Activated T-cell treated with anti-CD3 and anti-CD28 coated beads for 48 hours (primary cell): ENCODE measurements at regions not wholly inside any gene's neighbourhood (a gene's known extent, or its start where the extent isn't known, plus 50 kb on each side); places are given as distances from the start of the nearest gene placed in this dataset.

Experiments used
- DNase-seq: peaks from one replicate; pipeline ENCODE4 v3.0.0-alpha.2; 2020; ENCODE audit warnings: low read depth

DNA sequence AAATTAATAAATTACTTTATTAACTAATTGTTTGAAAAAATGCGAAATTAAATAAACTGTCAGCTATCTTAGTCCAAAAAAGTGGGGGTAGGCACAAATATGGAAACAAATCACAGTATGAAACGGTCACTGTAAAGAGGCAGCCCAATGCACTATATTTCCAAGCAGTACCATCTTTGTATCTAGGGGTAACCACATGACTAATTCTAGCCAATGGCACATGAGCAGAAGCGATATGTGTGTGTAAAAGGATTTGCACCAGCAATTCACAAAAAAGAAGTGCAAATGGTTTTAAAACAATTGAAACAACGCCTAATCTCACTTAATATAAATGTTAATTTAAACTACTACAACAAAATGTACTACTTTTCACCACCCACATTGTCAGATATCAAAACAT lies 129.5 kb upstream of the PRNP start:
- no peak for DNase-seq

DNA sequence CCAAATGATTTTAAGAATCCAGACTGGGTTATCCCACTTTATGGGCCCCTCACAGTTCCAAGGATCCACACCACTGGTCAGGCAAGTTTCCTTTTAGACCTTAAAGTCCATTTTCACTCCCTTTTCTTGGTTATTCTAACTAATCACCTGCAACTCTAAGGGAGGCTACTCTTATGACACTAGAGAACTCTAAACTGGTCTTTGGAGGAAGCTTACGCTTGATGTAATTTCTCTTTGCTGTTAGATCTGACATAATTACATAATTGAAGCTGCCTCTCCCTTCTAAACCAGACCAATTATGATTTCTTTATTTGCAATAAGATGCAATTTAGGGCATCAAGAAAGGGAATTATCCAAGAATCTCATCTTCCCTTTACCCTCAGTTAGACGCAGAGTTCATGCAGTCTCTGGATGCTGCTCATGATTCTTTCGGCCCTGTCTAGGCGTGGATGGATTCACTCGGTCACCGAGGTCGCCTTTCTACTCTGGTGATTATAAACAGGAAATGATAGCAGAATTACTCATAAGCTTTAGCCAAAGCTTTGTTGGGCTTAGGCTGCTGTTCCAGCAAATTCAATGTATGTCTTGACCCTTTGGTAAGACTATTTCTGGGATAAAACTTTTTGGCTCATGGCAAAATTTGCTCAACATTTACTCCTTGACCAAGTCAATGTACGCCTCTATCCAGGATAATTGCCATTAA lies 130.9 kb upstream of the PRNP start:
- DNase-seq, result no peak

DNA sequence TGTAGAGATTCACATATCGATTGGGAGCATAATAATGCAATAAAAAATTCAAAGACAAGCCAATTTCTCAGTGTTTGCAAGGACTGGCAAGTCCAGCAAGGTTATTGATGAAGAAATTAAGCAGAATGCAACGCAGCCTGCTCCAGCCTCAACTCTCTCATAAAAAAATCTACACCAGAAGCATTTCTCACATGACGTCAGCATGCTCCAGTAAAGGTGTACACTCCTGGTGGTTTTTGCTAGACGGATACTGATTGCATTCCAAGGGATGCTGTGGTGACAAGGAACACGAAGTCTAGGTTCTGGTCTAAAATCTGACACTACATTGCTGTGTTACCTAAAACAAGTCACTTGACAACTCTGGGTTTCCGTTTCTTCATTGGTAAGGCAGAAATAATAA lies 131.9 kb upstream of the PRNP start:
- no peak for DNase-seq

DNA sequence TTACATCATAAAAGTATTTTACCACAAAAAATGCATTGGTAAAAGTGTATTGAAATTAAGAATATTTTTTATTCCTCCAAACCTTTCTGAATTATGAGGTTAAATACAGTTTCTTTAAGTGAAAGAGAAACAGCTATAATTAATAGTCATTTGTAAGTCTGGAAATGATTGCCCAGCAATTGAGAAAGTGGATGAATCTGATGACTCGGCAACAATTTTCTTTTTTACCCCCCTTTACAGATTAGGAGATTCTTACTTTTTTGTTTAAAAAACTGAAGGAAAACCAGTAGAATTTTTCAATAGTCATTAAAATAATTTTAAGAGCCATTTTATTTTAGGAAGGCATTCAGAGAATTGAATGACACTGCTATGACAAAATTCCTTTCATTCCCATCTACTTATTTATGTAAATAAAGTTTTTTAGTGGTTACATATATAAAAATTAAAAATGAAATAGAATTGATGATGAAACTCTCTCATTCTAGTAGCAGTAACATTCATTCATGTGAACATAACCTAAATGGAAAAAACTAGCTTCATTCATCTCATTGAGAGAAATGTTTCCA lies 134.1 kb upstream of the PRNP start:
- no peak for DNase-seq

DNA sequence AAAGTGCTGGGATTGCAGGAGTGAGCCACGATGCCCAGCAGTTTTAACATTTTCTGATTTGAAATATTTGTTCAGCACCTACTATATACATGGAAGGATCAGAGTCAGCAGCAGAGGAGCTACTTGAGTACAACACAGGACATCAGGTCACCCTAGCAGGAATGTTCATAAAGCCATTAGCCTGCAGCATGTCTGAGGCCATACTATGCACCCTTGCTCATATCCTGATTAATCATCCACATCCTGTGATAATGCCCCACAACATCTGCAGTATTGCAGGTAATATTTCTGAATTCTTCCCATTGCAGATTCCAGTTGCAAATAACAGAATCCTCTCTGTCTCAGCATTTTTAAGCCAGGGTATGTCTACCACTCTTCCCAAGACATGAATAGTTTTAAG lies 135.5 kb upstream of the PRNP start:
- DNase-seq, result no peak

DNA sequence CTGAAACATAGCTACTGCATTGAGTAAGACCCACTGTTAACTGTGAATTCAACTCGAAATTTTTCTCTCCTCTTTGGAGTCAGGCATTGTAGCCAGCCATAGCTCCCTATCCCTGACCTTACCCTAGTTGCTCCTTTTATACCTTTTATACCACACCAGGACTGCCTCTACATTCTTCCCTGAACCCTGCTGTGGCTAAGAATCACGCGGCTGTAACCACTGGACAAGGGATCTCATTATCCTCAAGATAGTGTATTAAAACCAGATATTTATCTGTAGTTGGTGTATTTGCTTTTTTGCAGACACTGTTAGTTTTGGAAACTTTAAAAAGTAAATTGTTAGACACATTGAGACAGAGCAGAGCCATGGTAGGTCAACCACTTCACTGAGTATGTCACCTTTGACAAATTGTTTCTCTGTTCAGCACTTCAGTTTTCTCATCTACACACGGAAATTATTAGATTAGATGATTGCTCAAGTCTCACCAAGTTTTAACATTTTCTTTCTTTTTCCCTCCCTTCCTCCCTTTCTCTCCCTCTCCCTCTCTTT lies 136.5 kb upstream of the PRNP start:
- DNase-seq, result no peak

DNA sequence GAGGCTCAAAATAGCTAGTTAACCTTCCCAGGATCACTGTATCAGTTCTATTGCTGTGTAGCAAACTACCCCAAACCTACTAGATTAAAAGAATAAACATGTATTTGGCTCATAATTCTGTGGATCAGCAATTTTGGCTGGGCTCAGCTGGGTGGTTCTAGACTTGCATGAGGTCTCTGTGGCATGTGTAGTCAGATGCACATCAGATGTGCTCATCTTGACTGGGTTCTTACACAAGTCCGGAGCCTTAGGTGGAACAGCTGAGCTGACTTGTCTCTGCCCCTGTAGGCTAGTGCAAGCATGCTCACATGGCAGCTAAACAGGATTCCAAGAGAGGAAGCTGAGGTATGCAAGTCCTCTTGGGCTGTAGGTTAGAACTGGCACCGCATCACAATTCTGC lies 137.7 kb upstream of the PRNP start:
- no peak for DNase-seq

DNA sequence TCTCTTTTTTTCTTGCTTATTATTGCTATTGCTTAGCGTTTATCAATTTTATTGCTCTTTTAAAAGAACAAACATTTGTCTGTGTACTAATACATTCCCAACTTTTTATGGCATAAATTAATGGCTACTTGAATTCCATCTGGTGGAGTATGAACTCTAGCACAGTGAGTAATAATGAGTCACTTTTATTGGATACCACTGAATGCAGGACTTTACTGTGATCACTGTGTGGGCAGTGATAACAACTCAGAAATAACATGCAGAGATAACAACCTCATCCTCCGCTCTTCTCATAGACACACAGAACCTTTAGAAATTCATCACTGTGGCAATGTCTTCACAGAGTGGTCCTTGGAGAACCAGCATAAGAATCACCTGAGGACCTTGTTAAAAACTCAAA lies 139.5 kb upstream of the PRNP start:
- no peak for DNase-seq

DNA sequence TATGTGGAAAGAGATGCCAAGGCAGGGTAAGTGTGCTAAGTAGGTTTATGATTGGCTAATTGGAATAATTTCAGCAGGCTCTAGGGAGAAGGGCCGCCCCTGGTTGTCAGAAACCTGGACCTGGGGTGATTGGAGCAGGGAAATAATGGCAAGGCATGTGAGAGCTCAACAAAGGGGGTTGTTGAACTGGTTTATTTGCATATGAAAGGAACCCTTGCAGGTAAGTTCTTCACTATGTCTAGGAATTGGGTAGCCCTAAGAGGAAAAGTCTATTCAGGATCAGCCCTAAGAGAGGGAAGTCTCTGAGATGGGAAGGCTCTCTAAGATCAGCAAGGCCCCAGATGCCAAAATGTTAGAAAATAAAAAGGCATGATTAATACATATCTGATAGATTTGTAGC lies 139.9 kb upstream of the PRNP start:
- no peak for DNase-seq

DNA sequence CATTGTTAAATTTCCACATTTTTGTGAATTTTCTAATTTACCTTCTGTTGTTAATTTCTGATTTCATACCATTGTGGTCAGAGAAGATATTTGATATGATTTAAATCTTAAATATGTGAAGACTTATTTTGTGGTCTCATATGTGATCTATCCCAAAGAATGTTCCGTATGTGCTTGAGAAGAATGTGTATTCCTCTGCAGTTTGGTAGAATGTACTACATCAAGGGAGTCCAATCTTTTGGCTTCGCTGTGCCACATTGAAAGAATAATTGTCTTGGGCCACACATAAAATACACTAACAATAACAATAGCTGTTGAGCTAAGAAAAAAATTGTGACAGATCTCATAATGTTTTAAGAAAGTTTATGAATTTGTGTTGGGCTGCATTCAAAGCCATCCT lies 140.7 kb upstream of the PRNP start:
- DNase-seq, result no peak

DNA sequence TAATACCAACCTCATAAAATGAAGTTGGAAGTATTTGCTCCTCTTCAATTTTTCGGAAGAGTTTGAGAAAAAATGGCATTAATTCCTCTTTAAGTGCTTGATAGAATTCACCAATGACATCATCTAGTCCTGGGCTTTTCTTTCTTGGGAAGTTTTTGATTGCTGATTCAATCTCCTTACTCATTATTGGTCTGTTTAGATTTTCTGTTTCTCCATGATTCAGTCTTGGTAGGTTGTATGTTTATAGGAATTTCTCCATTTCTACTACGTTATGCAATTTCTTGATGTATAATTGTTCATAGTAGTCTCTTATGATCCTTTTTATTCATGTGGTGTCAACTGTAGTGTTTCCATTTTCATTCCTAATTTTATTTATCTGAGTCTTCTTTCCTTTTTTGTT lies 141.5 kb upstream of the PRNP start:
- no peak for DNase-seq

DNA sequence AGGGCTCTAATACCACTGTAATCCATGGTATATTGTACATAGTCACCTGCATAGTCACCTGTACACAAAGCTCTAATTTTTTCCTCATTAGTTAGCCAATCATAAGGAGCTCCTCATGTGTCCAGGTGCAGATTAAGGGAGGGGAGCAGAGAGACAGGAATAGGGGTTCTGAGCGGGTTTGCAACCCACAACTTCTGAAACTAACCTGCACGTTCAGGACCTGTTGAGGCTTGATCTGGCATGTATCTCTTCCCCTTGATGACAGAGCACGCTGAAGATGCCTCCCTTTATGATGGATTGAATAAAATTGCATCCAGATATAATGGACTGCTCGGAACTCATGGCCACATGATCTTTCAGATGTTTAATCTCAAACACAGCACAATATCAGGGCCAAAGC lies 144.0 kb upstream of the PRNP start:
- DNase-seq, result no peak

DNA sequence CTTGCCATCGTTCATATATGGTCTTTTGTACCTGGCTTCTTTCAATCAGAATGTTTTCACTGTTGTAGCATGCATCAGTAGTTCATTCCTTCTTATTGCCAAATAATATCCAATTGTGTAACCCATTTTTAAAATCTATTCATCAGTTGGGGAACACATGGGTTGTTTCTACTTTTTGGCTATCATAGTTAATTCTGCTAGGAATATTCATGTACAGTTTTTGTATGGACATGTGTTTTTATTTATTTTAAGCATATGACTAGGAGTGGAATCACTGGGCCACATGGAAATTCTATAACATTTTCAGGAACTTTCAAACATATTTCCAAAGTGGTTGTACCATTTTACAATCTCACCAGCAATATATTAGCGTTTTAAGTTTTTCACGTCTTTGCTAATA lies 151.9 kb upstream of the PRNP start:
- DNase-seq, result no peak

DNA sequence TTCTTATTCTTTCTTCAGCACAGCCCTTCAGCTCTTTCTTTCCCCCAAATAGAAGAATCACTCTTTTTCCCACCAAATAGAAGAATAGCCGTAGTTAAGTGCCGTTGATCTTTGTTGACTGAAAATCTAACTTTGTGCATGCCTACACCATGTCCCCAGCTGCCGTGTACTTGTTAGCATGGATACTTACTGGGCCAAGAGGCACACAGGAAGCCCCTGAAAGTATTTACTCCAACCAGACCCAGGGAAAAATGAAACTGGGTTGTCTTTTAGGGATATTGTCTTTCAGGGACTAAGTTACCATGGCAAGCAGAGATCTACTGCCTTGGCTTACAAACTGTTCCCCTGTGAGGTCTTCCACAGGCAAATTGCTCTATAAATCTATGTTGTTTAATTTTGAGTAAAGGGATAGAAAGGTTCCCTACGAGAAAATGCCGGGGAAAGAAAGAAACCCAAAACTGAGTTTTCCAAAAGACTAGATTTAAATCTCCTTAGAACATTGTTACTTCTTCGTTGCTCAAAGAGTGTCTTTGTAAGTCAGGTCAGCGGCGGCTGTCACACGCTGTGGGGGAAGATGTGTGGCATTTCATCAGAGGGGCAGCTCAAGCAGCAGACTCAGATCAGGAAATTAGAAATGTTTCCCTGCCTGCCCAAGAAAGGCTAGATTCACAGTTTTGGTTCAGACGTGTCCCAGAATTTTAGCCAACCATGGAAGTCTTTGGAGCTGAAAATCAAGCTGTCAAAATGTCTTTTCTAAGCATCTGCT lies 152.7 kb upstream of the PRNP start:
- no peak for DNase-seq

DNA sequence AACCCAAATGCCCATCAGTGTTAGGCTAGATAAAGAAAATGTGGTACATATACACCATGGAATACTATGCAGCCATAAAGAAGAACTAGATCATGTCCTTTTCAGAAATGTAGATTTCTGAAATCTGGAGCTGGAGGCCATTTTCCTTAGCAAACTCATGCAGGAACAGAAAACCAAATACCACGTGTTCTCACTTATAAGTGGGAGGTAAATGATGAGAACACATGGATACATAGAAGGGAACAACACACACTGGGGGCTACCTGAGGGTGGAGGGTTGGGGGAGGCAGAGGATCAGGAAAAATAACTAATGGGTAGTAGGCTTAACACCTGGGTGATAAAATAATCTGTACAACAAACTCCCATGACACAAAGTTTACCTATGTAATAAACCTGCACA lies 153.5 kb upstream of the PRNP start:
- no peak for DNase-seq

DNA sequence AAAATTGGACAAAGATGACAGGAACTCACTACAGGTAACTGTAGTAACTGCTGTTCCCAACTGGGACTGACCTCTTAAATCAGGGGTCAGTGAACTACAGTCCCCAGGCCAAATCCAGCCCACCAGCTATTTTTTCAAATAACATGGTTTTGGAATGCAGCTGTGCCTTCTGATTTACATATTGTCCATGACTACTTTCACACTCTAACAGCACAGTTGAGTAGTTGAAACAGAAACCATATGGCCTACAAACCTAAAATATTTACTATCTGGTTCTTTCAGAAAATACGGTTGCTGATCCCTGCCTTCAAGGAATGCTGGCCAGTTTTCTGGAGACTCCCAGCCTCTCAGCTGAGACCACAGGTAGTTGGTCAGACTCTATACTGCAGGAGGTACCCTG lies 161.5 kb upstream of the PRNP start:
- no peak for DNase-seq

DNA sequence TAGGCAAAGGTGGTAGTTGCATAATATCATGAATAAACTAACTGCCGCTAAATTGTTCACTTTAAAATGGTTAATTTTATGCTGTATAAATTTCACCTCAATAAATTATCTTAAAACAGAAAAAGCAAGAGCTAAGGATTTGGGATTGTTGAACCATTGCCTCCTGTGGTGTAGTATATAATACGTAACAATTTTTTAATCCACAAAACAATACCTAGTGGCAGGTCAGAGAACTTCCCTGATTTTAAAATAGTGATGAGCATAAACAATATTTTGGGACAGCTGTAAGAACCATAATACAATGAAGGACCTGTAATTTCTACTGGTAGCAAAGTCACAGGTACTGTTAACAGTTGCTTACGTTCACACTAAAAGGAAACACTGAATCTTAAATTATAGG lies 161.9 kb upstream of the PRNP start:
- no peak for DNase-seq

DNA sequence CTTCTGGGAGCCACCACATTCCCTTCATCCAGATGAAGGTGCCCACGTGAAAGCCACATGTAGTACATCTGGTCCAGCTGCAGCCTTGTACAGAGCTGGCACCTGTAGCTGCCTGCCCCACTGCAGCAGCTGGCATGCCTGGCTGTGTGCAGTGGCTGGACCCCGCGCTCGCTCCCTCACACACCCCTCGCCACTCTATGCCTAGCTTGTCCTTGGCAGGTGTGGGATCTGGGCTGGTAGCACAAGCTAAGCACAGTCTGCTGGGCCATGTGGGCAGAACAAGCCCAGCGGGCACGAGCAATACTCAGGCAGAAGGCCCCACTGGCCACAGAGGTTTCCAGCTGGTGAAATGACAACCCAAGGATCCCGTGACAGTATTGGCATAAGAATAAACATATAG lies 163.9 kb upstream of the PRNP start:
- DNase-seq, result no peak

DNA sequence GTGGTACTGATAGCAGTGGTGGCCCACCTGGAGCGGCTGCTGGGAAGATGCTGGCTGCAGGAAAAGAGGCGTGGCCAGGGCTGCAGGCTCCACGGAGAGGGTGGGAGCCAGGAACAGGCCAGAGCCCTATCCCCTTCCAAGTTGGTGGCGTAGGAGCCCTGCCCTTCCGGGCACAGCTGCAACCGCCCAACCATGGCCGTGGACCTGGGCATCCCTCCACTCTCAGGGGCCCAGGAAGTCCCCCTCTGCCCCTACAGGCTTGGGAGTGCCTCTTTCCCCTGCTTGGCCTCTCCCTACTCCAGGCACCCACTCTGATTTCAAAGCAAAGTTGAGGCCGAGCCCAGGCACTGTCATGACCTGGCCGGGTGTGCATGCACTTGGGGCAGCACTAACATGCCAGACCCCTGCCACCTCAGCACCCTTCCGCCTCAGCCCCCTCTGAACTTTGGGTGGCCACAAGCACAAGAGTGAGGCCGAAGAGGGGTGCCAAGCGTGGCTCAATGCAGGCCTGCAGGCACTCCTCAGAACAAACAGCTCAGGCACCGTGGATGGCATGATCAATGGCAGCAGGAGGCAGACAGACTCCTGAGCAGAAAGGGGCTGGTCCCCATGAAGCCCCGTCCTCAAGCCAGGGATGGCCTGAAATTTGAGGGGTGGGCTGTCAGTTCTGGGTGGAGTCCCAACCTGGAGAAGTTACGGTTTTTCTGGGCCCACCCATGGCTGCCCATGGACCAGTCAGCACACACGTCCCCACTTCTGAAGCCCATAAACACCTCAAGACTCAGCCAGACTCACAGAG lies 164.9 kb upstream of the PRNP start:
- no peak for DNase-seq

DNA sequence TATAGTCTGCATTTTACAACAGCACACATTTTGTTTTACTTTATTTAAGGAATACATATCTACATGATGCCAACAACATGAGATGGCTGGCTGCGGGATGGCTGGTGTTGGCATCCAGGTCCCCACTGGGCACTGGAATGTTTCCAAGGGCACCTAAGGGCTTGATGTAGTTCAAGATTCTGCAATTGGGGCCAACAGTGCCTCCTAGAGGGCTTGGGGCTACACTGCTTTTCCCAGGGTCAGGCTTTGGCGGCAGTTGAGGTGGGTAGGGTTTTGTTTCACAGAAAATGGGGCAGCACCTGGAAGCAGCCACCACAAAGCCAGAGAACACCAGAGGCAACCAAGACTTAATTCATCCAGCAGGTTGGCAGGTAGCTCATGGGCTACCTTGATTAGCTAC lies 166.7 kb upstream of the PRNP start:
- DNase-seq, result no peak

DNA sequence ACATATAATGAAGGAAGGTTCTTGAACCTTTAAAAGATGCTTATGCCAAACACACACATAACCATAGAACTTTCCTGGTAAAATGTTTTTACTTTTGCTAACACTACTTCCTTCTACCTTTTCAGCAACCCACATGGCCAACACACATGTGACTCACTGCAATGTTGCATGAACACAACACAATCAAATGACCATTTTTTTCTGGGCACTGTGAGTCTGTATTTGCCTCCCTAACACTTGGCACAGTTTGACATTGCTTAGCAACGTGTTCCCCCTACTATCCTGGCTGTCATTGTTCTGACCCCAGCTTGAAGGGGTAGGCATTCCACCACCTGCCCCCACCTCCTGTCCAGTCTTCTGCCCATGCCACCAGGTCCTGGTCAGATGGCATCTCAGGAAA lies 169.4 kb upstream of the PRNP start:
- no peak for DNase-seq

DNA sequence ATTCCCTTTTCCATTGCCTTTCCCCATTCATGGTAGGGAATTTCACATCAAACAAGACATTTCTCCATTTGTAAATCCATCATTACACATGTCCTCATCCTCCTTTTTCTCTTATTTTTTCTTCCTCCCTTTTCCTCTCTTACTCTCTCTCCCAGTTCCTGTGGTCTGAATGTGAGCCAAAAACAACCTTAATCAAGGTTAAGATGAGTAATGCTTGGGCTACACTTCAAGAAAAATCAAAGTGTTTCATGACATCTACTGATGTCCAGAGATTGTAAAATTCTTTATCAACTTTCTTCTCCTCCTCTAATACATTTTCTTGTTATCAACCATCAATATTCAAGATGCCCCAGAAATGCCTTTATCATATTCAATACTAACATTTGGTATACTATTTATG lies 172.5 kb upstream of the PRNP start:
- no peak for DNase-seq
